ENCODE measurements at regions not wholly inside any gene's neighbourhood (a gene's known extent, or its start where the extent isn't known, plus 50 kb on each side); places are given as distances from the start of the nearest gene placed in this dataset.

- WGBS, 2 experiments (ENCODE audit: insufficient coverage in 2 of 2) = 92 to 96% methylated on average over 3 to 4 of the region's 4 CpGs
- H3K4me1 ChIP-seq (ENCODE audit: control insufficient read depth, insufficient read depth, low read length, poor library complexity, severe bottlenecking) = no peaks in the 10 kb centered on the region
- H3K4me3 ChIP-seq (ENCODE audit: extremely low read depth, insufficient read depth, low read length, poor library complexity, severe bottlenecking) = no peak overlapping the region
- H3K9me3 ChIP-seq (ENCODE audit: control insufficient read depth, low read length) = no peaks in the 10 kb centered on the region
- H3K27ac ChIP-seq (ENCODE audit: low read depth, low read length, severe bottlenecking) = no peak overlapping the region
- H3K36me3 ChIP-seq (ENCODE audit: control insufficient read depth, insufficient read depth, low read length) = no peaks in the 10 kb centered on the region
Observed at GRCh38 chr1:239322369-239322768, 64.0 kb upstream of the CHRM3 start.

- 88% methylated on average over 1 of the region's 1 CpG; no CpG with 5 or more reads in 1 of the 2 experiments for WGBS, 2 experiments (ENCODE audit: insufficient coverage in 2 of 2)
- Histone ChIP-seq H3K9me3 (ENCODE audit: control insufficient read depth, low read length) (no peaks in the 10 kb centered on the region), H3K4me1 (ENCODE audit: control insufficient read depth, insufficient read depth, low read length, poor library complexity, severe bottlenecking) (no peaks in the 10 kb centered on the region), H3K27ac (ENCODE audit: low read depth, low read length, severe bottlenecking) (no peak overlapping the region), H3K4me3 (ENCODE audit: extremely low read depth, insufficient read depth, low read length, poor library complexity, severe bottlenecking) (no peak overlapping the region), H3K36me3 (ENCODE audit: control insufficient read depth, insufficient read depth, low read length) (no peaks in the 10 kb centered on the region)
Observed at GRCh38 chr1:239321877-239322276, 64.5 kb upstream of the CHRM3 start.

- no peaks in the 10 kb centered on the region for H3K9me3 ChIP-seq (ENCODE audit: control insufficient read depth, low read length)
- no peaks in the 10 kb centered on the region for H3K36me3 ChIP-seq (ENCODE audit: control insufficient read depth, insufficient read depth, low read length)
- no CpG with 5 or more reads among the region's 1 CpG for WGBS, 2 experiments (ENCODE audit: insufficient coverage in 2 of 2)
- no peaks in the 10 kb centered on the region for H3K4me1 ChIP-seq (ENCODE audit: control insufficient read depth, insufficient read depth, low read length, poor library complexity, severe bottlenecking)
- no peak overlapping the region for H3K4me3 ChIP-seq (ENCODE audit: extremely low read depth, insufficient read depth, low read length, poor library complexity, severe bottlenecking)
- no peak overlapping the region for H3K27ac ChIP-seq (ENCODE audit: low read depth, low read length, severe bottlenecking)
Observed at GRCh38 chr1:239317948-239318347, 68.4 kb upstream of the CHRM3 start.

GRCh38 chr1:239315631-239316217, 70.6 kb upstream of the CHRM3 start:
- Histone ChIP-seq H3K27ac (ENCODE audit: low read depth, low read length, severe bottlenecking) (no peak overlapping the region), H3K36me3 (ENCODE audit: control insufficient read depth, insufficient read depth, low read length) (no peaks in the 10 kb centered on the region), H3K9me3 (ENCODE audit: control insufficient read depth, low read length) (no peaks in the 10 kb centered on the region), H3K4me3 (ENCODE audit: extremely low read depth, insufficient read depth, low read length, poor library complexity, severe bottlenecking) (no peak overlapping the region), H3K4me1 (ENCODE audit: control insufficient read depth, insufficient read depth, low read length, poor library complexity, severe bottlenecking) (no peaks in the 10 kb centered on the region)
- WGBS, 2 experiments (ENCODE audit: insufficient coverage in 2 of 2) = no CpG with 5 or more reads among the region's 3 CpGs

- 76 to 80% methylated on average over 1 to 3 of the region's 5 CpGs for whole genome bisulfite sequencing, 2 experiments (ENCODE audit: insufficient coverage in 2 of 2)
- no peak overlapping the region for H3K4me3 ChIP-seq (ENCODE audit: extremely low read depth, insufficient read depth, low read length, poor library complexity, severe bottlenecking)
- H3K36me3 ChIP-seq (ENCODE audit: control insufficient read depth, insufficient read depth, low read length) = no peaks in the 10 kb centered on the region
- no peaks in the 10 kb centered on the region for H3K9me3 ChIP-seq (ENCODE audit: control insufficient read depth, low read length)
- H3K4me1 ChIP-seq (ENCODE audit: control insufficient read depth, insufficient read depth, low read length, poor library complexity, severe bottlenecking) = no peaks in the 10 kb centered on the region
- H3K27ac ChIP-seq (ENCODE audit: low read depth, low read length, severe bottlenecking) = no peak overlapping the region
Observed at GRCh38 chr1:239311331-239311730, 75.0 kb upstream of the CHRM3 start.

- H3K9me3 ChIP-seq (ENCODE audit: control insufficient read depth, low read length) = no peaks in the 10 kb centered on the region
- 21 to 53% methylated on average over 4 to 6 of the region's 6 CpGs for WGBS, 2 experiments (ENCODE audit: insufficient coverage in 2 of 2)
- H3K4me1 ChIP-seq (ENCODE audit: control insufficient read depth, insufficient read depth, low read length, poor library complexity, severe bottlenecking) = no peaks in the 10 kb centered on the region
- no peak overlapping the region for H3K27ac ChIP-seq (ENCODE audit: low read depth, low read length, severe bottlenecking)
- H3K36me3 ChIP-seq (ENCODE audit: control insufficient read depth, insufficient read depth, low read length) = no peaks in the 10 kb centered on the region
- no peak overlapping the region for H3K4me3 ChIP-seq (ENCODE audit: extremely low read depth, insufficient read depth, low read length, poor library complexity, severe bottlenecking)
Observed at GRCh38 chr1:239308701-239309333, 77.6 kb upstream of the CHRM3 start.

GRCh38 chr1:239307886-239308285, 78.5 kb upstream of the CHRM3 start:
- H3K36me3 ChIP-seq (ENCODE audit: control insufficient read depth, insufficient read depth, low read length) = no peaks in the 10 kb centered on the region
- no peaks in the 10 kb centered on the region for H3K9me3 ChIP-seq (ENCODE audit: control insufficient read depth, low read length)
- WGBS, 2 experiments (ENCODE audit: insufficient coverage in 2 of 2) = 100% methylated on average over 1 of the region's 2 CpGs; no CpG with 5 or more reads in 1 of the 2 experiments
- H3K4me1 ChIP-seq (ENCODE audit: control insufficient read depth, insufficient read depth, low read length, poor library complexity, severe bottlenecking) = no peaks in the 10 kb centered on the region
- no peak overlapping the region for H3K27ac ChIP-seq (ENCODE audit: low read depth, low read length, severe bottlenecking)
- H3K4me3 ChIP-seq (ENCODE audit: extremely low read depth, insufficient read depth, low read length, poor library complexity, severe bottlenecking) = no peak overlapping the region

- H3K4me3 ChIP-seq (ENCODE audit: extremely low read depth, insufficient read depth, low read length, poor library complexity, severe bottlenecking) = no peak overlapping the region
- H3K27ac ChIP-seq (ENCODE audit: low read depth, low read length, severe bottlenecking) = no peak overlapping the region
- no peaks in the 10 kb centered on the region for H3K4me1 ChIP-seq (ENCODE audit: control insufficient read depth, insufficient read depth, low read length, poor library complexity, severe bottlenecking)
- H3K36me3 ChIP-seq (ENCODE audit: control insufficient read depth, insufficient read depth, low read length) = no peaks in the 10 kb centered on the region
- no CpG with 5 or more reads among the region's 5 CpGs for WGBS, 2 experiments (ENCODE audit: insufficient coverage in 2 of 2)
- no peaks in the 10 kb centered on the region for H3K9me3 ChIP-seq (ENCODE audit: control insufficient read depth, low read length)
Observed at GRCh38 chr1:239306426-239306825, 79.9 kb upstream of the CHRM3 start.

- H3K27ac ChIP-seq (ENCODE audit: low read depth, low read length, severe bottlenecking) = no peak overlapping the region
- no peaks in the 10 kb centered on the region for H3K4me1 ChIP-seq (ENCODE audit: control insufficient read depth, insufficient read depth, low read length, poor library complexity, severe bottlenecking)
- no peaks in the 10 kb centered on the region for H3K36me3 ChIP-seq (ENCODE audit: control insufficient read depth, insufficient read depth, low read length)
- WGBS, 2 experiments (ENCODE audit: insufficient coverage in 2 of 2) = 92% methylated on average over 2 of the region's 9 CpGs; no CpG with 5 or more reads in 1 of the 2 experiments
- no peaks in the 10 kb centered on the region for H3K9me3 ChIP-seq (ENCODE audit: control insufficient read depth, low read length)
- H3K4me3 ChIP-seq (ENCODE audit: extremely low read depth, insufficient read depth, low read length, poor library complexity, severe bottlenecking) = no peak overlapping the region
Observed at GRCh38 chr1:239303289-239303688, 83.1 kb upstream of the CHRM3 start.

GRCh38 chr1:239302696-239303095, 83.7 kb upstream of the CHRM3 start:
- Histone ChIP-seq H3K4me3 (ENCODE audit: extremely low read depth, insufficient read depth, low read length, poor library complexity, severe bottlenecking) (no peak overlapping the region), H3K4me1 (ENCODE audit: control insufficient read depth, insufficient read depth, low read length, poor library complexity, severe bottlenecking) (no peaks in the 10 kb centered on the region), H3K9me3 (ENCODE audit: control insufficient read depth, low read length) (no peaks in the 10 kb centered on the region), H3K27ac (ENCODE audit: low read depth, low read length, severe bottlenecking) (no peak overlapping the region), H3K36me3 (ENCODE audit: control insufficient read depth, insufficient read depth, low read length) (no peaks in the 10 kb centered on the region)
- WGBS, 2 experiments (ENCODE audit: insufficient coverage in 2 of 2) = 93 to 100% methylated on average over 1 to 2 of the region's 3 CpGs

- Histone ChIP-seq H3K4me3 (ENCODE audit: extremely low read depth, insufficient read depth, low read length, poor library complexity, severe bottlenecking) (no peak overlapping the region), H3K36me3 (ENCODE audit: control insufficient read depth, insufficient read depth, low read length) (no peaks in the 10 kb centered on the region), H3K27ac (ENCODE audit: low read depth, low read length, severe bottlenecking) (no peak overlapping the region), H3K9me3 (ENCODE audit: control insufficient read depth, low read length) (no peaks in the 10 kb centered on the region), H3K4me1 (ENCODE audit: control insufficient read depth, insufficient read depth, low read length, poor library complexity, severe bottlenecking) (no peaks in the 10 kb centered on the region)
- WGBS, 2 experiments (ENCODE audit: insufficient coverage in 2 of 2) = 89 to 100% methylated on average over 2 of the region's 3 CpGs
Observed at GRCh38 chr1:239301251-239301650, 85.1 kb upstream of the CHRM3 start.
